GM12865 (cell line): ENCODE measurements at regions not wholly inside any gene's neighbourhood (a gene's known extent, or its start where the extent isn't known, plus 50 kb on each side); places are given as distances from the start of the nearest gene placed in this dataset.

Source experiments
- DNase-seq: peaks from one replicate; pipeline ENCODE4 v3.0.0; 2010; ENCODE audit warnings: low read depth
- H3K4me3 ChIP-seq: 2 replicates; pipeline ENCODE4 v1.5.1; 2011; ENCODE audit warnings: mild to moderate bottlenecking, low read depth, low read length, control low read depth
- CTCF ChIP-seq: IDR thresholded peaks from 2 replicates; pipeline ENCODE4 v1.5.1; 2011; ENCODE audit warnings: low read length, control low read depth, low read depth, inconsistent platforms; ENCODE audit not compliant: insufficient read depth; ENCODE audit errors: missing control alignments

- H3K4me3 ChIP-seq: no peak overlapping the region
- no peak for TF ChIP-seq CTCF
- DNase-seq: no peak
Observed at GRCh38 chrX:145729635-145730034, 88.0 kb upstream of the SLITRK2 start.

GRCh38 chrX:145735036-145735435, 82.6 kb upstream of the SLITRK2 start:
- H3K4me3 ChIP-seq: no peak overlapping the region
- DNase-seq: no peak
- TF ChIP-seq CTCF: no peak

GRCh38 chrX:145751943-145752342, 65.7 kb upstream of the SLITRK2 start:
- H3K4me3 ChIP-seq: no peak overlapping the region
- no peak for TF ChIP-seq CTCF
- no peak for DNase-seq
